Caco-2 (cell line): ENCODE measurements at regions not wholly inside any gene's neighbourhood (a gene's known extent, or its start where the extent isn't known, plus 50 kb on each side); places are given as distances from the start of the nearest gene placed in this dataset.

ENCODE experiments used
- BruUV-seq: library from RNA; stranded (reverse); fragments of 400-500 nt; replicated peaks from 2 replicates; lab custom pipeline; 2021; lab: Mats Ljungman, UMichigan
- CTCF ChIA-PET: fragments of 300-600 bp; sonication (Branson Sonifier 250); formaldehyde crosslinking; loops from one replicate; lab custom pipeline; 2022; ENCODE audit warnings: antibody characterized with exemption; lab: Charles Lee
- POLR2A ChIA-PET: fragments of 300-600 bp; sonication (Branson Sonifier 250); formaldehyde crosslinking; loops from one replicate; lab custom pipeline; 2022; ENCODE audit warnings: antibody characterized with exemption; lab: Charles Lee
- DNase-seq, 2 experiments: peaks; one replicate each; pipeline versions ENCODE4 v3.0.0 to v3.0.0-alpha.2; 2020 to 2022
- H3K27me3 ChIP-seq: replicated peaks from 2 replicates; pipeline ENCODE4 v1.6.0; 2011; ENCODE audit warnings: low read length; ENCODE audit not compliant: control insufficient read depth, insufficient read depth
- H3K36me3 ChIP-seq: 2 replicates; pipeline ENCODE4 v1.5.1; 2011; ENCODE audit warnings: low read length; ENCODE audit not compliant: control insufficient read depth, insufficient read depth
- H3K4me1 ChIP-seq: fragments of 250-450 bp; sonication (Bioruptor Pico); 2 replicates; pipeline ENCODE4 v1.5.1; 2020; ENCODE audit warnings: mild to moderate bottlenecking
- H3K4me3 ChIP-seq: 2 replicates; pipeline ENCODE4 v1.5.1; 2011; ENCODE audit warnings: low read depth, mild to moderate bottlenecking, control low read depth, low read length
- H3K9me3 ChIP-seq: fragments of 250-450 bp; sonication (Bioruptor Pico); 2 replicates; pipeline ENCODE4 v1.5.1; 2020; ENCODE audit warnings: mild to moderate bottlenecking, moderate library complexity
- H3K27ac Mint-ChIP-seq: one replicate; pipeline ENCODE4 v1.8.0; 2022; ENCODE audit warnings: mixed read lengths; ENCODE audit not compliant: unreplicated experiment
- H3K27me3 Mint-ChIP-seq: one replicate; pipeline ENCODE4 v1.8.0; 2022; ENCODE audit warnings: mixed read lengths; ENCODE audit not compliant: insufficient read depth, unreplicated experiment
- H3K36me3 Mint-ChIP-seq: one replicate; pipeline ENCODE4 v1.8.0; 2022; ENCODE audit warnings: mild to moderate bottlenecking, mixed read lengths; ENCODE audit not compliant: insufficient read depth, unreplicated experiment
- H3K4me1 Mint-ChIP-seq: one replicate; pipeline ENCODE4 v1.8.0; 2022; ENCODE audit warnings: low read depth, mixed read lengths; ENCODE audit not compliant: unreplicated experiment
- H3K4me3 Mint-ChIP-seq: one replicate; pipeline ENCODE4 v1.8.0; 2022; ENCODE audit warnings: mild to moderate bottlenecking, moderate library complexity, mixed read lengths; ENCODE audit not compliant: unreplicated experiment
- H3K9me3 Mint-ChIP-seq: one replicate; pipeline ENCODE4 v1.8.0; 2022; ENCODE audit warnings: mixed read lengths; ENCODE audit not compliant: unreplicated experiment
- CTCF ChIP-seq, 2 experiments: fragments of 200-600 bp in 1 of 2; IDR thresholded peaks; 1 replicate in 1 of 2; 2 replicates in 1 of 2; pipeline versions ENCODE4 v1.5.1 to v1.8.0; 2011 to 2022; ENCODE audit warnings: antibody characterized with exemption in 1 of 2, control low read depth in 1 of 2, inconsistent platforms in 1 of 2, low read depth in 1 of 2, low read length in 1 of 2, mild to moderate bottlenecking in 1 of 2, moderate library complexity in 1 of 2; ENCODE audit not compliant: insufficient read depth in 1 of 2, severe bottlenecking in 1 of 2, unreplicated experiment in 1 of 2
- intact Hi-C: fragments of 100-400 bp; cut with micrococcal nuclease; formaldehyde crosslinking; loops from one replicate; pipeline ENCODE4 v1.10.0; 2022; ENCODE audit not compliant: unreplicated experiment

- Mint-ChIP-seq H3K27me3 (peaks cover 5% of the 10 kb centered on the region), H3K4me1 (no peaks in the 10 kb centered on the region), H3K9me3 (peaks cover 10% of the 10 kb centered on the region), H3K36me3 (no peaks in the 10 kb centered on the region), H3K27ac (no peak overlapping the region), H3K4me3 (no peak overlapping the region)
- Histone ChIP-seq H3K36me3 (no peaks in the 10 kb centered on the region), H3K27me3 (no peaks in the 10 kb centered on the region), H3K9me3 (no peaks in the 10 kb centered on the region; the same call in 1 of the 2 replicates), H3K4me1 (no peaks in the 10 kb centered on the region), H3K4me3 (no peak overlapping the region)
- no peak for DNase-seq
- no peak for TF ChIP-seq CTCF (IDR thresholded peaks at IDR 0.05; ENCODE audit: insufficient read depth in 1 of 2, low read depth in 1 of 2, low read length in 1 of 2, severe bottlenecking in 1 of 2, unreplicated experiment in 1 of 2)
- POLR2A ChIA-PET = no interaction called here
- CTCF ChIA-PET = no interaction called here
- BruUV-seq = no TSS peak
- intact Hi-C loops = no loop called here
These were observed 553.7 kb downstream of the EBF1 start for GRCh38 chr5:158545949-158546530.

- Histone ChIP-seq H3K9me3 (no peaks in the 10 kb centered on the region; the same call in 1 of the 2 replicates), H3K4me3 (no peak overlapping the region), H3K4me1 (no peaks in the 10 kb centered on the region), H3K36me3 (no peaks in the 10 kb centered on the region), H3K27me3 (no peaks in the 10 kb centered on the region)
- intact Hi-C loops = no loop called here
- POLR2A ChIA-PET = no interaction called here
- H3K4me3 Mint-ChIP-seq = no peak overlapping the region
- no peaks in the 10 kb centered on the region for H3K36me3 Mint-ChIP-seq
- DNase-seq = no peak
- H3K27ac Mint-ChIP-seq = no peak overlapping the region
- no peaks in the 10 kb centered on the region for H3K4me1 Mint-ChIP-seq
- no TSS peak for BruUV-seq
- CTCF ChIA-PET = no interaction called here
- peaks cover 10% of the 10 kb centered on the region for H3K9me3 Mint-ChIP-seq
- no peak for TF ChIP-seq CTCF (IDR thresholded peaks at IDR 0.05; ENCODE audit: insufficient read depth in 1 of 2, low read depth in 1 of 2, low read length in 1 of 2, severe bottlenecking in 1 of 2, unreplicated experiment in 1 of 2)
- H3K27me3 Mint-ChIP-seq = peaks cover 7% of the 10 kb centered on the region
These were observed 555.1 kb downstream of the EBF1 start for GRCh38 chr5:158544388-158545339.

- Mint-ChIP-seq H3K27ac (no peak overlapping the region), H3K36me3 (no peaks in the 10 kb centered on the region), H3K27me3 (peaks cover 7% of the 10 kb centered on the region), H3K4me3 (no peak overlapping the region), H3K4me1 (no peaks in the 10 kb centered on the region), H3K9me3 (peaks cover 10% of the 10 kb centered on the region)
- Histone ChIP-seq H3K9me3 (no peaks in the 10 kb centered on the region), H3K27me3 (no peaks in the 10 kb centered on the region; the same call in 1 of the 2 replicates), H3K4me3 (no peak overlapping the region), H3K4me1 (no peaks in the 10 kb centered on the region), H3K36me3 (no peaks in the 10 kb centered on the region)
- DNase-seq = no peak
- no peak for TF ChIP-seq CTCF (IDR thresholded peaks at IDR 0.05; ENCODE audit: insufficient read depth in 1 of 2, low read depth in 1 of 2, low read length in 1 of 2, severe bottlenecking in 1 of 2, unreplicated experiment in 1 of 2)
- BruUV-seq = no TSS peak
- ChIA-PET POLR2A (no interaction called here), CTCF (no interaction called here)
- intact Hi-C loops = no loop called here
These were observed 556.0 kb downstream of the EBF1 start for GRCh38 chr5:158543539-158544387.
